Astrocyte of the cerebellum (primary cell): ENCODE measurements at regions not wholly inside any gene's neighbourhood (a gene's known extent, or its start where the extent isn't known, plus 50 kb on each side); places are given as distances from the start of the nearest gene placed in this dataset.

Experiments
- DNase-seq: peaks from one replicate; pipeline ENCODE4 v3.0.0-alpha.2; 2011; ENCODE audit warnings: low read depth
- H3K4me3 ChIP-seq: 2 replicates; pipeline ENCODE4 v1.5.1; 2011; ENCODE audit warnings: mild to moderate bottlenecking, low read depth, low read length, moderate library complexity
- in situ Hi-C: cut with HindIII; loops from 2 replicates; pipeline ENCODE4 v1.10.0; 2017; ENCODE audit warnings: low sequenced_read_pairs
- TF ChIP-seq, protein P1 (sequence below): IDR thresholded peaks from 2 replicates; pipeline ENCODE4 v1.5.1; 2012; ENCODE audit warnings: low read length, low read depth, moderate library complexity, mild to moderate bottlenecking; ENCODE audit errors: missing control alignments

DNA sequence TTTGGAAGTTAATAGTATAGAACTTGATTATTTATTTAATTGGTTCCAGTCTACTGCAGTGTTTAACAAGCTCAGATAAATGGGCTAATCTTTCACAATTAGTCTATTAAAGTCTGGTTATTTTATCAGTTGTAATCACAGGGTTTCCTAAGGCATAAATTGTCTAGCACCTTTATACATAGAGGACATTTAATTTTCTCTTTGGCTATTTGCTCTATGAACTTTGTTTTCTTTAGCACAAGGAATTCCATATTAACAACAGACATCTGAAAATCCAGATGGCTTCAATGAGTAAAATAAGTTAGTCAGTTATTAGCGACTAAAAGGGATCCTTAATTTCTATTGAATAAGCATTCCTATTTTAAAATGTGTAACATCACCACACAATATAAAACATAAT, 1350.8 kb upstream of the SLC10A2 start:
- DNase-seq = no peak
- TF ChIP-seq, protein P1, sequence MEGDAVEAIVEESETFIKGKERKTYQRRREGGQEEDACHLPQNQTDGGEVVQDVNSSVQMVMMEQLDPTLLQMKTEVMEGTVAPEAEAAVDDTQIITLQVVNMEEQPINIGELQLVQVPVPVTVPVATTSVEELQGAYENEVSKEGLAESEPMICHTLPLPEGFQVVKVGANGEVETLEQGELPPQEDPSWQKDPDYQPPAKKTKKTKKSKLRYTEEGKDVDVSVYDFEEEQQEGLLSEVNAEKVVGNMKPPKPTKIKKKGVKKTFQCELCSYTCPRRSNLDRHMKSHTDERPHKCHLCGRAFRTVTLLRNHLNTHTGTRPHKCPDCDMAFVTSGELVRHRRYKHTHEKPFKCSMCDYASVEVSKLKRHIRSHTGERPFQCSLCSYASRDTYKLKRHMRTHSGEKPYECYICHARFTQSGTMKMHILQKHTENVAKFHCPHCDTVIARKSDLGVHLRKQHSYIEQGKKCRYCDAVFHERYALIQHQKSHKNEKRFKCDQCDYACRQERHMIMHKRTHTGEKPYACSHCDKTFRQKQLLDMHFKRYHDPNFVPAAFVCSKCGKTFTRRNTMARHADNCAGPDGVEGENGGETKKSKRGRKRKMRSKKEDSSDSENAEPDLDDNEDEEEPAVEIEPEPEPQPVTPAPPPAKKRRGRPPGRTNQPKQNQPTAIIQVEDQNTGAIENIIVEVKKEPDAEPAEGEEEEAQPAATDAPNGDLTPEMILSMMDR = no peak
- no peak overlapping the region for H3K4me3 ChIP-seq
- in situ Hi-C loops = no loop called here

DNA sequence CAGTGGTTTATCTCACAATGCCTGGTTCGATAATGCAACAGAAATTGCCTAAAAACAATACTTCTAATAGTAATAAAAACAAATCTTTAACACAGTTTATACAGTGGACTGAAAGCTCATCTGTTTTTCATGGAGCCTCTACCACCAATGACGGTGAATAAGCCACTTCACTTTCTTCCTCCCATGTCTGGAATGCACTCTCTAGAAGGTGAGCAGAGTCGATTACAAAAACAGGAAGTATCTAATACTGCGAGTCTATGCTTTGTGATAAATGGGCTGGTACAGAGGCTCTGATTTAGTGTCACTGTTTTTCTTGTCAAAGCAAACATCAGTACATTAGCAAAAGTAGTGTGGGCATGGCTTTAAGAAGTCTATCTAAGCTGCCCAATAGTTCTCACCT, 1348.6 kb upstream of the SLC10A2 start:
- no peak overlapping the region for H3K4me3 ChIP-seq
- DNase-seq = no peak
- in situ Hi-C loops = no loop called here
- TF ChIP-seq, protein P1 = no peak

DNA sequence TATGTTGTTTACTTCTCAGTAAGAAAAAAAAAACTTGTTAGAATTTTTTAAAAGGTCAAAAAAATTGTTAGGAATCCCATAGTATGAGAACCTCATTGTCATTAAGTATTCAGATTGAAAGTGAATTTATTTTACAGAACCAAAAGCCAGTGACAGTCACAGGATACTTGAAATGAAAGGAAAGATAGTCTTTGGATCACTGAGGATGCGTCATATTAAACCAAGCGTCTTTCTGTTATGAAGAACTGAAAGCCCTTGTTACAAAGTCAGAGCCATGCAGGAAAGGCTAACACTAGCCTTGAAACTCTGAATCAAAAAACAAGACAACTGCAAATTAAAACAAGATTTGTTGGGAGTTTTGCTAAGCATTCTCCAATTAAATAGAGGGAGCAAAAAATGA, 1348.0 kb upstream of the SLC10A2 start:
- no peak for DNase-seq
- in situ Hi-C loops = no loop called here

DNA sequence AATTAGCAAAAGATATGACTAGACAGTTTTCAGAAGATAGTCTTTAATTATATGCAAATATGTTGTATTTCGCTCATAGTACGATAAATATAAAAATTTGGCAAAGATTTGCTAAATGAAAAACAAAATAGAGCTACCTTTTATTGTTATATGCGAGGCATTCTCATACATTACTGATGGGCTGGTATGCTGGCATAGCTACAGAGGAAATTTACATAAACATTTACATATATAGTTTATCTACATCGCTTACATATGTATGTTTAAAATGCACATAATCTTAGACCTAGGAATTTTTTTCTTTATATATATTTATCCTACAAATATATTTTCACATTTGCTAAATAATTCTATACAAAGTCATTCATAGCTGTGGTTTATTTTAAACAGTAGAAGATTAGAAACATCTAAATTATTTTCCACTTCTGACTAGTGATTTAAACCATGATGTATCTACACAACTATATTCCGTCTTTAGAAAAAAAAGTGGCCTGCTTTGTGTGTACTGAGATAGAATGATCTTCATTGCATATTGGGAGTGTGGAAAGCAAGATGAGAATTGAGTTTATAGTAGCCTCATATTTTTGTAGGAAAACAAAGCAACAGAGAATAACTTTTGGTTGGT, 1345.0 kb upstream of the SLC10A2 start:
- H3K4me3 ChIP-seq = no peak overlapping the region
- in situ Hi-C loops = no loop called here
- TF ChIP-seq, protein P1 = no peak
- DNase-seq = no peak

More for the DNA sequence above, 1348.0 kb upstream of the SLC10A2 start:
- no peak overlapping the region for H3K4me3 ChIP-seq
- TF ChIP-seq, protein P1 = no peak

DNA sequence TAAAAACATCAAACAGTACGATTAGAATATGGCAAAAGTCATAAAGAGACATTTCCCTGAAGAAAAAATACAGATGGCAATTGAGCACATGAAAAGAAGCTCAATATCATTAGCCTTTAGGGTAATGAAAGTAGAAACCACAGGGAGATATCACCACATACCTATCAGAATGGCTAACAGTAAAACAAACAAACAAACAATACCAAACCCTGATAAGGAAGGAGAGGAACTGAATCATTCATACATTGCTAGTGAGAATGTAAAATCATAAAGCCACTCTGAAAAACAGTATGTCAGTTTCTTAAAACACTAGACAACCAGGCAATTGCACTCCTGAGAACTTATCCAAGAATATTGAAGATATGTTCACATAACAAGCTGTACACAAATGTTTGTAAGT, 1342.5 kb upstream of the SLC10A2 start:
- H3K4me3 ChIP-seq = no peak overlapping the region
- in situ Hi-C loops = no loop called here
- TF ChIP-seq, protein P1 = no peak
- no peak for DNase-seq

DNA sequence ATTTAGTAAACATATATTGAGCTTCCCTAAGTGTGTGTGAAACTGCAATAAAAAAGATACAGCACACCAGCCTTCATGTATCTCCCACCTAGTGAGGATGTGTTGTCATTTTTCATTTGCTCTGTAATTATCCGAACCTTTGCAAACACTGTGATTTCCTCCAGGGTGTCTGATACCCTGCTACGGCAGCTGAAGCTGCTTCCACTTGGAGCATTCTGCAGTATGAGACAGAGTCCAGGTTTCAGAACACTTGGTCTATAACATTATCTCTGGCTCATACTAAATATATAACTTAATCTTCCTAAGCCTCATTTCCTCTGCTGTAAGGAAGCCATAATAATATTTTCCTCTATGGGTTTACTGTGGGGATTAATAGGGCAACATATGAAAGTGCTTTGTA, 1338.1 kb upstream of the SLC10A2 start:
- in situ Hi-C loops = no loop called here
- H3K4me3 ChIP-seq = no peak overlapping the region
- TF ChIP-seq, protein P1 = no peak
- DNase-seq = no peak
